H9 (cell line): ENCODE measurements at regions not wholly inside any gene's neighbourhood (a gene's known extent, or its start where the extent isn't known, plus 50 kb on each side); places are given as distances from the start of the nearest gene placed in this dataset.

Experiments used
- DNase-seq: peaks from one replicate; pipeline ENCODE4 v3.0.0-alpha.2; 2017
- H2AFZ ChIP-seq: one replicate; pipeline ENCODE4 v1.6.1; 2013; ENCODE audit warnings: mild to moderate bottlenecking, low read length, control low read depth, moderate library complexity
- H2AK5ac ChIP-seq: 2 replicates; pipeline ENCODE4 v1.6.1; 2013; ENCODE audit warnings: low read length, control low read depth, mixed read lengths; ENCODE audit not compliant: insufficient read length
- H2BK120ac ChIP-seq: one replicate; pipeline ENCODE4 v1.6.1; 2013; ENCODE audit warnings: low read depth, mild to moderate bottlenecking, low read length, control low read depth, inconsistent platforms; ENCODE audit not compliant: poor library complexity, severe bottlenecking
- H2BK12ac ChIP-seq: 2 replicates; pipeline ENCODE4 v1.6.1; 2013; ENCODE audit warnings: low read length, control low read depth, mixed read lengths, low read depth; ENCODE audit not compliant: insufficient read length
- H2BK15ac ChIP-seq: 2 replicates; pipeline ENCODE4 v1.6.1; 2013; ENCODE audit warnings: low read depth, low read length, control low read depth
- H2BK20ac ChIP-seq: one replicate; pipeline ENCODE4 v1.6.1; 2013; ENCODE audit warnings: low read depth, mild to moderate bottlenecking, low read length, control low read depth, inconsistent platforms; ENCODE audit not compliant: poor library complexity, severe bottlenecking
- H2BK5ac ChIP-seq: 2 replicates; pipeline ENCODE4 v1.6.1; 2013; ENCODE audit warnings: low read length, control low read depth, mixed read lengths; ENCODE audit not compliant: insufficient read length
- H3K14ac ChIP-seq: 2 replicates; pipeline ENCODE4 v1.6.1; 2013; ENCODE audit warnings: low read length, control low read depth; ENCODE audit not compliant: insufficient read depth
- H3K18ac ChIP-seq: 2 replicates; pipeline ENCODE4 v1.6.1; 2013; ENCODE audit warnings: low read depth, mild to moderate bottlenecking, mixed read lengths, low read length, control low read depth; ENCODE audit not compliant: insufficient read length
- H3K23ac ChIP-seq: 2 replicates; pipeline ENCODE4 v1.6.1; 2013; ENCODE audit warnings: low read length, control low read depth, mixed read lengths, low read depth; ENCODE audit not compliant: insufficient read length
- H3K23me2 ChIP-seq: 2 replicates; pipeline ENCODE4 v1.6.1; 2013; ENCODE audit warnings: low read depth, mild to moderate bottlenecking, mixed read lengths, low read length, control low read depth; ENCODE audit not compliant: insufficient read length, poor library complexity, severe bottlenecking
- H3K27ac ChIP-seq: 2 replicates; pipeline ENCODE4 v1.5.1; 2013; ENCODE audit warnings: low read length, control low read depth, mixed read lengths, low read depth; ENCODE audit not compliant: insufficient read length
- H3K27me3 ChIP-seq: 2 replicates; pipeline ENCODE4 v1.6.1; 2013; ENCODE audit warnings: low read length, control low read depth, inconsistent platforms; ENCODE audit not compliant: insufficient read depth
- H3K4ac ChIP-seq: 2 replicates; pipeline ENCODE4 v1.6.1; 2013; ENCODE audit warnings: low read depth, mild to moderate bottlenecking, control low read depth, inconsistent platforms, low read length, moderate library complexity
- H3K4me1 ChIP-seq: 2 replicates; pipeline ENCODE4 v1.6.1; 2013; ENCODE audit warnings: low read length, control low read depth, inconsistent platforms; ENCODE audit not compliant: insufficient read depth
- H3K4me2 ChIP-seq: 2 replicates; pipeline ENCODE4 v1.6.1; 2013; ENCODE audit warnings: low read length, control low read depth, mixed read lengths; ENCODE audit not compliant: insufficient read length, insufficient read depth
- H3K56ac ChIP-seq: 2 replicates; pipeline ENCODE4 v1.6.1; 2013; ENCODE audit warnings: low read depth, mild to moderate bottlenecking, mixed read lengths, low read length, control low read depth; ENCODE audit not compliant: insufficient read length
- H3K79me1 ChIP-seq: 2 replicates; pipeline ENCODE4 v1.6.1; 2013; ENCODE audit warnings: low read depth, mild to moderate bottlenecking, moderate library complexity, low read length, control low read depth, inconsistent platforms; ENCODE audit not compliant: insufficient read depth, poor library complexity, severe bottlenecking
- H3K79me2 ChIP-seq: 2 replicates; pipeline ENCODE4 v1.6.1; 2013; ENCODE audit warnings: low read length, control low read depth, inconsistent platforms; ENCODE audit not compliant: insufficient read depth
- H3K9ac ChIP-seq: 2 replicates; pipeline ENCODE4 v1.6.1; 2013; ENCODE audit warnings: low read length, control low read depth, mixed read lengths; ENCODE audit not compliant: insufficient read length; ENCODE audit errors: extremely low read depth
- H3K9me3 ChIP-seq: one replicate; pipeline ENCODE4 v1.6.1; 2013; ENCODE audit warnings: low read depth, low read length, inconsistent platforms; ENCODE audit not compliant: control insufficient read depth
- H3T11ph ChIP-seq: one replicate; pipeline ENCODE4 v1.6.1; 2013; ENCODE audit warnings: mild to moderate bottlenecking, low read length, control low read depth, inconsistent platforms
- H4K20me1 ChIP-seq: one replicate; pipeline ENCODE4 v1.6.1; 2013; ENCODE audit not compliant: control insufficient read depth, insufficient read length, insufficient read depth
- H4K5ac ChIP-seq: 2 replicates; pipeline ENCODE4 v1.6.1; 2013; ENCODE audit warnings: low read depth, mild to moderate bottlenecking, mixed read lengths, low read length, control low read depth; ENCODE audit not compliant: insufficient read length
- H4K8ac ChIP-seq: replicated peaks from 2 replicates; pipeline ENCODE4 v1.6.1; 2013; ENCODE audit warnings: low read length, control low read depth, mixed read lengths, low read depth; ENCODE audit not compliant: insufficient read length
- H4K91ac ChIP-seq: 2 replicates; pipeline ENCODE4 v1.6.1; 2013; ENCODE audit warnings: low read depth, mild to moderate bottlenecking, moderate library complexity, mixed read lengths, low read length, control low read depth; ENCODE audit not compliant: insufficient read length
- H3K27ac Mint-ChIP-seq, 3 experiments: 2 replicates in 2 of 3; 3 replicates in 1 of 3; pipeline ENCODE4 v1.8.0; 2020 to 2021; ENCODE audit warnings: mixed read lengths in 3 of 3, mild to moderate bottlenecking in 1 of 3, moderate library complexity in 1 of 3
- H3K27me3 Mint-ChIP-seq: 2 replicates; pipeline ENCODE4 v1.8.0; 2021; ENCODE audit warnings: low read depth, mild to moderate bottlenecking, moderate library complexity, mixed read lengths
- H3K36me3 Mint-ChIP-seq, 3 experiments: 2 replicates in 2 of 3; 3 replicates in 1 of 3; pipeline ENCODE4 v1.8.0; 2020 to 2021; ENCODE audit warnings: low read depth in 3 of 3, mixed read lengths in 3 of 3; ENCODE audit not compliant: insufficient read depth in 1 of 3
- H3K4me1 Mint-ChIP-seq, 2 experiments: 2 replicates each; pipeline ENCODE4 v1.8.0; 2020; ENCODE audit warnings: mixed read lengths in 2 of 2
- H3K4me3 Mint-ChIP-seq, 2 experiments: 2 replicates in 1 of 2; 3 replicates in 1 of 2; pipeline ENCODE4 v1.8.0; 2020 to 2021; ENCODE audit warnings: mild to moderate bottlenecking in 2 of 2, mixed read lengths in 2 of 2, moderate library complexity in 1 of 2
- H3K9me3 Mint-ChIP-seq, 2 experiments: 2 replicates in 1 of 2; 3 replicates in 1 of 2; pipeline ENCODE4 v1.8.0; 2020; ENCODE audit warnings: mild to moderate bottlenecking in 2 of 2, mixed read lengths in 2 of 2, moderate library complexity in 1 of 2
- CTCF ChIP-seq: fragments of 200-600 bp; sonication (generic); conservative IDR thresholded peaks from 3 replicates; pipeline ENCODE4 v1.8.0; 2021; ENCODE audit warnings: antibody characterized with exemption, mild to moderate bottlenecking
- WGBS: extraction: QIAGEN DNeasy Blood & Tissue Kit; methylation state at CpG from one replicate; pipeline ENCODE4 v1.1.7; 2013; ENCODE audit warnings: missing lambda C conversion rate, low lambda C conversion rate, mixed read lengths; ENCODE audit not compliant: insufficient read length; ENCODE audit errors: extremely low coverage; 5-methylcytosine and 5-hydroxymethylcytosine counted together

- Histone ChIP-seq H3K27ac (no peak overlapping the region), H3K9ac (no peak overlapping the region), H3K23me2 (no peaks in the 10 kb centered on the region), H4K91ac (no peak overlapping the region), H4K8ac (no peak overlapping the region), H2BK120ac (no peak overlapping the region), H2BK5ac (no peak overlapping the region), H3K4ac (no peak overlapping the region), H3K4me2 (no peak overlapping the region), H3K18ac (no peak overlapping the region), H3K27me3 (no peaks in the 10 kb centered on the region), H2AFZ (no peak overlapping the region), H3K14ac (no peak overlapping the region), H3K9me3 (no peaks in the 10 kb centered on the region), H3K79me2 (no peaks in the 10 kb centered on the region), H4K20me1 (no peaks in the 10 kb centered on the region), H4K5ac (no peak overlapping the region), H3K79me1 (no peaks in the 10 kb centered on the region), H2BK12ac (no peak overlapping the region), H3K23ac (no peak overlapping the region), H2AK5ac (no peak overlapping the region), H2BK20ac (no peak overlapping the region), H3T11ph (no peak overlapping the region), H2BK15ac (no peak overlapping the region), H3K56ac (no peak overlapping the region), H3K4me1 (no peaks in the 10 kb centered on the region)
- Mint-ChIP-seq H3K27ac (no peak overlapping the region), H3K4me1 (peaks cover 6 to 9% of the 10 kb centered on the region in 2 experiments; a peak in 3 of 4 replicates), H3K27me3 (no peaks in the 10 kb centered on the region), H3K9me3 (no peaks in the 10 kb centered on the region), H3K36me3 (no peaks in the 10 kb centered on the region), H3K4me3 (no peak overlapping the region)
- no CpG with 5 or more reads among the region's 2 CpGs for WGBS
- DNase-seq, result no peak
- no peak for TF ChIP-seq CTCF
Observed at GRCh38 chr5:119740225-119740624, 110.9 kb downstream of the FAM170A start.
